IPS-18c (cell line): ENCODE measurements at regions not wholly inside any gene's neighbourhood (a gene's known extent, or its start where the extent isn't known, plus 50 kb on each side); places are given as distances from the start of the nearest gene placed in this dataset.
A peak's percentile ranks its signal among the peaks of the same experiment; 100 is the strongest.
"Not testable (repeated sequence)": the region's sequence is repeated elsewhere in the genome, so short reads cannot be mapped to it uniquely, and the experiment has no call there.

Source experiments
- H3K4me3 ChIP-seq: 2 replicates; pipeline ENCODE4 v1.7.0; 2013; ENCODE audit warnings: low read depth, mild to moderate bottlenecking, low read length, moderate library complexity; ENCODE audit not compliant: insufficient read depth
- H3K9me3 ChIP-seq: one replicate; pipeline ENCODE4 v1.6.1; 2013; ENCODE audit warnings: mild to moderate bottlenecking, low read length, moderate library complexity; ENCODE audit not compliant: control insufficient read depth, insufficient read depth

- no peaks in the 10 kb centered on the region for H3K9me3 ChIP-seq
- H3K4me3 ChIP-seq: no peak overlapping the region
Measured at GRCh38 chr17:33561569-33562334, 268.7 kb upstream of the ASIC2 start.

- Histone ChIP-seq H3K4me3 (no peak overlapping the region), H3K9me3 (no peaks in the 10 kb centered on the region)
Measured at GRCh38 chr17:33562792-33563191, 269.7 kb upstream of the ASIC2 start.

- Histone ChIP-seq H3K4me3 (no peak overlapping the region), H3K9me3 (no peaks in the 10 kb centered on the region)
Measured at GRCh38 chr17:33564146-33564545, 271.1 kb upstream of the ASIC2 start.

GRCh38 chr17:33567223-33567622 lies 274.1 kb upstream of the ASIC2 start:
- Histone ChIP-seq H3K9me3 (no peaks in the 10 kb centered on the region), H3K4me3 (no peak overlapping the region)

GRCh38 chr17:33572615-33573014 lies 279.5 kb upstream of the ASIC2 start:
- H3K9me3 ChIP-seq: no peaks in the 10 kb centered on the region
- no peak overlapping the region for H3K4me3 ChIP-seq

- H3K9me3 ChIP-seq: no peaks in the 10 kb centered on the region
- H3K4me3 ChIP-seq: no peak overlapping the region
Measured at GRCh38 chr17:33574942-33575445, 281.9 kb upstream of the ASIC2 start.

GRCh38 chr17:33579740-33580139 lies 286.6 kb upstream of the ASIC2 start:
- not testable (repeated sequence) for H3K9me3 ChIP-seq, H3K4me3 ChIP-seq

GRCh38 chr17:33580215-33580614 lies 287.1 kb upstream of the ASIC2 start:
- H3K9me3 ChIP-seq: peaks cover 5% of the 10 kb centered on the region
- H3K4me3 ChIP-seq: no peak overlapping the region

GRCh38 chr17:33582661-33583060 lies 289.6 kb upstream of the ASIC2 start:
- H3K9me3 ChIP-seq: peaks cover 5% of the 10 kb centered on the region
- H3K4me3 ChIP-seq: 0 out of 2 replicates have a peak overlapping the region, but pooled peaks have one; percentile 1

GRCh38 chr17:33583518-33584417 lies 290.7 kb upstream of the ASIC2 start:
- H3K9me3 ChIP-seq: peaks cover 5% of the 10 kb centered on the region
- no peak overlapping the region for H3K4me3 ChIP-seq

- no peak overlapping the region for H3K4me3 ChIP-seq
- H3K9me3 ChIP-seq: no peaks in the 10 kb centered on the region
Measured at GRCh38 chr17:33593991-33594390, 300.9 kb upstream of the ASIC2 start.

GRCh38 chr17:33595828-33596227 lies 302.7 kb upstream of the ASIC2 start:
- Histone ChIP-seq H3K4me3 (no peak overlapping the region), H3K9me3 (no peaks in the 10 kb centered on the region)

- no peak overlapping the region for H3K4me3 ChIP-seq
- no peaks in the 10 kb centered on the region for H3K9me3 ChIP-seq
Measured at GRCh38 chr17:33596899-33597298, 303.8 kb upstream of the ASIC2 start.

- H3K4me3 ChIP-seq: no peak overlapping the region
- H3K9me3 ChIP-seq: no peaks in the 10 kb centered on the region
Measured at GRCh38 chr17:33598797-33599196, 305.7 kb upstream of the ASIC2 start.

- Histone ChIP-seq H3K9me3 (no peaks in the 10 kb centered on the region), H3K4me3 (no peak overlapping the region)
Measured at GRCh38 chr17:33602981-33603380, 309.9 kb upstream of the ASIC2 start.

GRCh38 chr17:33603789-33604188 lies 310.7 kb upstream of the ASIC2 start:
- Histone ChIP-seq H3K4me3 (no peak overlapping the region), H3K9me3 (no peaks in the 10 kb centered on the region)

GRCh38 chr17:33611532-33611931 lies 318.4 kb upstream of the ASIC2 start:
- no peaks in the 10 kb centered on the region for H3K9me3 ChIP-seq

GRCh38 chr17:33615861-33616260 lies 322.8 kb upstream of the ASIC2 start:
- Histone ChIP-seq H3K4me3 (no peak overlapping the region), H3K9me3 (no peaks in the 10 kb centered on the region)

More at GRCh38 chr17:33611532-33611931, 318.4 kb upstream of the ASIC2 start:
- no peak overlapping the region for H3K4me3 ChIP-seq
